ENCODE measurements at regions not wholly inside any gene's neighbourhood (a gene's known extent, or its start where the extent isn't known, plus 50 kb on each side); places are given as distances from the start of the nearest gene placed in this dataset.
A peak's percentile ranks its signal among the peaks of the same experiment; 100 is the strongest.

DNA sequence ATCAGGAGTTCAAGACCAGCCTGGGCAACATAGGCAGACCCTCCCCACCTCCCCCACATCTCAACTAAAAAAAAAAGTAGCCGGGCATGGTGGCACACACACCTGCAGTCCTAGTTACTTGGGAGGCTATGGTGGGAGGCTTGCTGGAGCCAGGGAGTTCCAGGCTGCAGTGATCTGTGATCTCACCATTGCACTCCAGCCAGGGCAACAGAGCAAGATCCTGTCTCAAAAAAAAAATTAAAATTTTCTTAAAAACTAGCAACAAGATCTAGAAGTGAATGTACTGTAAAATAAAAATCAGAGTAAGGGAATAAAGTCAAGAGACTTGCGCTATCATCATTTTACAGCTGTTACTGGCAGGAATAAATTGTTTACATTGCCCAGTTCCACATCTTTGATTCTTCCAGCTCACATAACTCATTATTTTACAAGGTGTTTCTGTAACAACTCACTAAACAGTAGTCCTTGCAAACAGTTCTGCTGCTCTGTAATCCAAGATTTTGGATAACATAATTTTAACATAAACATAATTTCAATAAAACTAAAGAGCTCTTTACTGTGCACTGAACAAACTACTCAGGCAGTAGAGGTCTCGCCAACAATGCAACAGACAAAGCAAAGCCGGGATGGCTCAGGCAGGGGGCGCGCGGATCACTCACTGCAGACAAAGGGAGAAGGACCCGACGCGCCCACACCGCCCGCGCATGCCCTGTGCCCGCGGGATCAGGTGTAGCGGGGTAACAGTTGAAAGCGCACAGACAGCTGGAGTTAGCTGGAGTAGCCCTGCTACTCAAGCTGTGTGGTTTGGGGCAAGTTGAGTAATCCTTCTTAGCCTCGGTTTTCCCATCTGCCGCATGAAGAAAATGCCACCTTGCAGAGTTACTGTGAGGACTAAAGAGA lies 73.3 kb upstream of the NFE2L3 start:
- TF ChIP-seq EZH2 (IDR thresholded peaks at IDR 0.05; ENCODE audit: low read length, missing control alignments) (peak; percentile 26), CTCF (conservative IDR thresholded peaks at IDR 0.05 in 1 of 2, IDR thresholded peaks at IDR 0.05 in 1 of 2; ENCODE audit: low read depth in 1 of 2, low read length in 2 of 2) (peak in 1 of 2 donors; percentile 30)
